H9 (cell line): ENCODE measurements at regions not wholly inside any gene's neighbourhood (a gene's known extent, or its start where the extent isn't known, plus 50 kb on each side); places are given as distances from the start of the nearest gene placed in this dataset.

Experiments used
- DNase-seq: peaks from one replicate; pipeline ENCODE4 v3.0.0-alpha.2; 2017
- H2AFZ ChIP-seq: one replicate; pipeline ENCODE4 v1.6.1; 2013; ENCODE audit warnings: mild to moderate bottlenecking, low read length, control low read depth, moderate library complexity
- H2AK5ac ChIP-seq: 2 replicates; pipeline ENCODE4 v1.6.1; 2013; ENCODE audit warnings: low read length, control low read depth, mixed read lengths; ENCODE audit not compliant: insufficient read length
- H2BK120ac ChIP-seq: one replicate; pipeline ENCODE4 v1.6.1; 2013; ENCODE audit warnings: low read depth, mild to moderate bottlenecking, low read length, control low read depth, inconsistent platforms; ENCODE audit not compliant: poor library complexity, severe bottlenecking
- H2BK12ac ChIP-seq: 2 replicates; pipeline ENCODE4 v1.6.1; 2013; ENCODE audit warnings: low read length, control low read depth, mixed read lengths, low read depth; ENCODE audit not compliant: insufficient read length
- H2BK15ac ChIP-seq: 2 replicates; pipeline ENCODE4 v1.6.1; 2013; ENCODE audit warnings: low read depth, low read length, control low read depth
- H2BK20ac ChIP-seq: one replicate; pipeline ENCODE4 v1.6.1; 2013; ENCODE audit warnings: low read depth, mild to moderate bottlenecking, low read length, control low read depth, inconsistent platforms; ENCODE audit not compliant: poor library complexity, severe bottlenecking
- H2BK5ac ChIP-seq: 2 replicates; pipeline ENCODE4 v1.6.1; 2013; ENCODE audit warnings: low read length, control low read depth, mixed read lengths; ENCODE audit not compliant: insufficient read length
- H3K14ac ChIP-seq: 2 replicates; pipeline ENCODE4 v1.6.1; 2013; ENCODE audit warnings: low read length, control low read depth; ENCODE audit not compliant: insufficient read depth
- H3K18ac ChIP-seq: 2 replicates; pipeline ENCODE4 v1.6.1; 2013; ENCODE audit warnings: low read depth, mild to moderate bottlenecking, mixed read lengths, low read length, control low read depth; ENCODE audit not compliant: insufficient read length
- H3K23ac ChIP-seq: 2 replicates; pipeline ENCODE4 v1.6.1; 2013; ENCODE audit warnings: low read length, control low read depth, mixed read lengths, low read depth; ENCODE audit not compliant: insufficient read length
- H3K23me2 ChIP-seq: 2 replicates; pipeline ENCODE4 v1.6.1; 2013; ENCODE audit warnings: low read depth, mild to moderate bottlenecking, mixed read lengths, low read length, control low read depth; ENCODE audit not compliant: insufficient read length, poor library complexity, severe bottlenecking
- H3K27ac ChIP-seq: 2 replicates; pipeline ENCODE4 v1.5.1; 2013; ENCODE audit warnings: low read length, control low read depth, mixed read lengths, low read depth; ENCODE audit not compliant: insufficient read length
- H3K27me3 ChIP-seq: 2 replicates; pipeline ENCODE4 v1.6.1; 2013; ENCODE audit warnings: low read length, control low read depth, inconsistent platforms; ENCODE audit not compliant: insufficient read depth
- H3K4ac ChIP-seq: 2 replicates; pipeline ENCODE4 v1.6.1; 2013; ENCODE audit warnings: low read depth, mild to moderate bottlenecking, control low read depth, inconsistent platforms, low read length, moderate library complexity
- H3K4me1 ChIP-seq: 2 replicates; pipeline ENCODE4 v1.6.1; 2013; ENCODE audit warnings: low read length, control low read depth, inconsistent platforms; ENCODE audit not compliant: insufficient read depth
- H3K4me2 ChIP-seq: 2 replicates; pipeline ENCODE4 v1.6.1; 2013; ENCODE audit warnings: low read length, control low read depth, mixed read lengths; ENCODE audit not compliant: insufficient read length, insufficient read depth
- H3K56ac ChIP-seq: 2 replicates; pipeline ENCODE4 v1.6.1; 2013; ENCODE audit warnings: low read depth, mild to moderate bottlenecking, mixed read lengths, low read length, control low read depth; ENCODE audit not compliant: insufficient read length
- H3K79me1 ChIP-seq: 2 replicates; pipeline ENCODE4 v1.6.1; 2013; ENCODE audit warnings: low read depth, mild to moderate bottlenecking, moderate library complexity, low read length, control low read depth, inconsistent platforms; ENCODE audit not compliant: insufficient read depth, poor library complexity, severe bottlenecking
- H3K79me2 ChIP-seq: 2 replicates; pipeline ENCODE4 v1.6.1; 2013; ENCODE audit warnings: low read length, control low read depth, inconsistent platforms; ENCODE audit not compliant: insufficient read depth
- H3K9ac ChIP-seq: 2 replicates; pipeline ENCODE4 v1.6.1; 2013; ENCODE audit warnings: low read length, control low read depth, mixed read lengths; ENCODE audit not compliant: insufficient read length; ENCODE audit errors: extremely low read depth
- H3K9me3 ChIP-seq: one replicate; pipeline ENCODE4 v1.6.1; 2013; ENCODE audit warnings: low read depth, low read length, inconsistent platforms; ENCODE audit not compliant: control insufficient read depth
- H3T11ph ChIP-seq: one replicate; pipeline ENCODE4 v1.6.1; 2013; ENCODE audit warnings: mild to moderate bottlenecking, low read length, control low read depth, inconsistent platforms
- H4K20me1 ChIP-seq: one replicate; pipeline ENCODE4 v1.6.1; 2013; ENCODE audit not compliant: control insufficient read depth, insufficient read length, insufficient read depth
- H4K5ac ChIP-seq: 2 replicates; pipeline ENCODE4 v1.6.1; 2013; ENCODE audit warnings: low read depth, mild to moderate bottlenecking, mixed read lengths, low read length, control low read depth; ENCODE audit not compliant: insufficient read length
- H4K8ac ChIP-seq: replicated peaks from 2 replicates; pipeline ENCODE4 v1.6.1; 2013; ENCODE audit warnings: low read length, control low read depth, mixed read lengths, low read depth; ENCODE audit not compliant: insufficient read length
- H4K91ac ChIP-seq: 2 replicates; pipeline ENCODE4 v1.6.1; 2013; ENCODE audit warnings: low read depth, mild to moderate bottlenecking, moderate library complexity, mixed read lengths, low read length, control low read depth; ENCODE audit not compliant: insufficient read length
- H3K27ac Mint-ChIP-seq, 3 experiments: 2 replicates in 2 of 3; 3 replicates in 1 of 3; pipeline ENCODE4 v1.8.0; 2020 to 2021; ENCODE audit warnings: mixed read lengths in 3 of 3, mild to moderate bottlenecking in 1 of 3, moderate library complexity in 1 of 3
- H3K27me3 Mint-ChIP-seq: 2 replicates; pipeline ENCODE4 v1.8.0; 2021; ENCODE audit warnings: low read depth, mild to moderate bottlenecking, moderate library complexity, mixed read lengths
- H3K36me3 Mint-ChIP-seq, 3 experiments: 2 replicates in 2 of 3; 3 replicates in 1 of 3; pipeline ENCODE4 v1.8.0; 2020 to 2021; ENCODE audit warnings: low read depth in 3 of 3, mixed read lengths in 3 of 3; ENCODE audit not compliant: insufficient read depth in 1 of 3
- H3K4me1 Mint-ChIP-seq, 2 experiments: 2 replicates each; pipeline ENCODE4 v1.8.0; 2020; ENCODE audit warnings: mixed read lengths in 2 of 2
- H3K4me3 Mint-ChIP-seq, 2 experiments: 2 replicates in 1 of 2; 3 replicates in 1 of 2; pipeline ENCODE4 v1.8.0; 2020 to 2021; ENCODE audit warnings: mild to moderate bottlenecking in 2 of 2, mixed read lengths in 2 of 2, moderate library complexity in 1 of 2
- H3K9me3 Mint-ChIP-seq, 2 experiments: 2 replicates in 1 of 2; 3 replicates in 1 of 2; pipeline ENCODE4 v1.8.0; 2020; ENCODE audit warnings: mild to moderate bottlenecking in 2 of 2, mixed read lengths in 2 of 2, moderate library complexity in 1 of 2
- WGBS: extraction: QIAGEN DNeasy Blood & Tissue Kit; methylation state at CpG from one replicate; pipeline ENCODE4 v1.1.7; 2013; ENCODE audit warnings: missing lambda C conversion rate, low lambda C conversion rate, mixed read lengths; ENCODE audit not compliant: insufficient read length; ENCODE audit errors: extremely low coverage; 5-methylcytosine and 5-hydroxymethylcytosine counted together
- TF ChIP-seq, protein P1 (sequence below): fragments of 200-600 bp; sonication (generic); conservative IDR thresholded peaks from 3 replicates; pipeline ENCODE4 v1.8.0; 2021; ENCODE audit warnings: antibody characterized with exemption, mild to moderate bottlenecking

DNA sequence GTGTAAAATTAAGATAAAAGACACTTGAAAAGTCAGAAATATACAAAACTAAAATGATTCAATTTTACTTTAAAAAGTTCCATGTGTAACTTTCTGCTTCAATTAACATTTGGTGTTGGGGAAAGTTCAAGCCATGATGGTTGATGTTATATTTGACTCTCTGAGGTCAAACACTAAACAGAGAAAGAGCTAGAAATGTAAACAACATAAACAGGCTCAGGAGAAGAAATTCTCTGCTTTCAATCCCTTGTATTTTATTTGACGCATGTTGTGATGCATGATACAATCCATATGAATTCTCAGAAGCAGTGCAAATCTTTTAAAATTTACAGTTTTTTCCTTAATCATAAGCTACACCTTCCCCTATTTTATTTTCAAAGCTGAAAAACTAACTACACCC lies 822.4 kb downstream of the PCDH18 start:
- Histone ChIP-seq H4K20me1 (no peaks in the 10 kb centered on the region), H3K27ac (no peak overlapping the region), H4K8ac (no peak overlapping the region), H3K9ac (no peak overlapping the region), H3K9me3 (no peaks in the 10 kb centered on the region), H3T11ph (no peak overlapping the region), H2BK120ac (no peak overlapping the region), H3K4ac (no peak overlapping the region), H4K5ac (no peak overlapping the region), H3K23me2 (no peaks in the 10 kb centered on the region), H2AFZ (no peak overlapping the region), H3K79me1 (no peaks in the 10 kb centered on the region), H2AK5ac (no peak overlapping the region), H3K23ac (no peak overlapping the region), H2BK5ac (no peak overlapping the region), H2BK20ac (no peak overlapping the region), H2BK12ac (no peak overlapping the region), H3K4me2 (no peak overlapping the region), H3K56ac (no peak overlapping the region), H3K4me1 (no peaks in the 10 kb centered on the region), H3K18ac (no peak overlapping the region), H2BK15ac (no peak overlapping the region), H3K14ac (no peak overlapping the region), H4K91ac (no peak overlapping the region), H3K27me3 (no peaks in the 10 kb centered on the region), H3K79me2 (no peaks in the 10 kb centered on the region)
- no CpG with 5 or more reads among the region's 1 CpG for WGBS
- no peaks in the 10 kb centered on the region for H3K27me3 Mint-ChIP-seq
- no peaks in the 10 kb centered on the region for H3K9me3 Mint-ChIP-seq
- H3K4me1 Mint-ChIP-seq, result no peaks in the 10 kb centered on the region
- DNase-seq, result no peak
- H3K36me3 Mint-ChIP-seq, result peaks cover 0 to 3% (median 0%) of the 10 kb centered on the region in 3 experiments; a peak in 1 of 7 replicates
- H3K4me3 Mint-ChIP-seq, result no peak overlapping the region
- no peak overlapping the region for H3K27ac Mint-ChIP-seq
- TF ChIP-seq, protein P1, sequence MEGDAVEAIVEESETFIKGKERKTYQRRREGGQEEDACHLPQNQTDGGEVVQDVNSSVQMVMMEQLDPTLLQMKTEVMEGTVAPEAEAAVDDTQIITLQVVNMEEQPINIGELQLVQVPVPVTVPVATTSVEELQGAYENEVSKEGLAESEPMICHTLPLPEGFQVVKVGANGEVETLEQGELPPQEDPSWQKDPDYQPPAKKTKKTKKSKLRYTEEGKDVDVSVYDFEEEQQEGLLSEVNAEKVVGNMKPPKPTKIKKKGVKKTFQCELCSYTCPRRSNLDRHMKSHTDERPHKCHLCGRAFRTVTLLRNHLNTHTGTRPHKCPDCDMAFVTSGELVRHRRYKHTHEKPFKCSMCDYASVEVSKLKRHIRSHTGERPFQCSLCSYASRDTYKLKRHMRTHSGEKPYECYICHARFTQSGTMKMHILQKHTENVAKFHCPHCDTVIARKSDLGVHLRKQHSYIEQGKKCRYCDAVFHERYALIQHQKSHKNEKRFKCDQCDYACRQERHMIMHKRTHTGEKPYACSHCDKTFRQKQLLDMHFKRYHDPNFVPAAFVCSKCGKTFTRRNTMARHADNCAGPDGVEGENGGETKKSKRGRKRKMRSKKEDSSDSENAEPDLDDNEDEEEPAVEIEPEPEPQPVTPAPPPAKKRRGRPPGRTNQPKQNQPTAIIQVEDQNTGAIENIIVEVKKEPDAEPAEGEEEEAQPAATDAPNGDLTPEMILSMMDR, result no peak
